Testis (tissue), 2 donors: ENCODE measurements at regions not wholly inside any gene's neighbourhood (a gene's known extent, or its start where the extent isn't known, plus 50 kb on each side); places are given as distances from the start of the nearest gene placed in this dataset.

Experiments
- CTCF ChIP-seq, 3 experiments: fragments of 450-650 bp in 2 of 3; fragments of 200-600 bp in 1 of 3; sonication (generic) in 1 of 3; IDR thresholded peaks; one replicate each; pipeline ENCODE4 v1.5.1; 2016 to 2019; ENCODE audit warnings: antibody characterized with exemption in 3 of 3, mild to moderate bottlenecking in 2 of 3, moderate library complexity in 1 of 3
- POLR2A ChIP-seq: fragments of 450-650 bp; IDR thresholded peaks from one replicate; pipeline ENCODE4 v1.6.1; 2017; ENCODE audit warnings: antibody characterized with exemption, mild to moderate bottlenecking, moderate library complexity

- TF ChIP-seq CTCF (IDR thresholded peaks at IDR 0.05) (no peak), POLR2A (no peak)
Measured at GRCh38 chr20:57829805-57830514, 120.1 kb upstream of the PMEPA1 start.
